UCSD-AML1 (cell line): ENCODE measurements at regions not wholly inside any gene's neighbourhood (a gene's known extent, or its start where the extent isn't known, plus 50 kb on each side); places are given as distances from the start of the nearest gene placed in this dataset.

Experiments used
- DNase-seq: peaks from one replicate; lab custom pipeline; 2025; ENCODE audit not compliant: unreplicated experiment; lab: John Stamatoyannopoulos, UW

GRCh38 chr15:92304223-92304975 lies 89.3 kb upstream of the ST8SIA2 start:
- no peak for DNase-seq

- no peak for DNase-seq
These were observed 88.3 kb upstream of the ST8SIA2 start for GRCh38 chr15:92305343-92305742.

- DNase-seq: no peak
These were observed 87.0 kb upstream of the ST8SIA2 start for GRCh38 chr15:92306663-92307062.

GRCh38 chr15:92315144-92315543 lies 78.5 kb upstream of the ST8SIA2 start:
- no peak for DNase-seq

- no peak for DNase-seq
These were observed 78.0 kb upstream of the ST8SIA2 start for GRCh38 chr15:92315595-92316211.

- DNase-seq: no peak
These were observed 76.9 kb upstream of the ST8SIA2 start for GRCh38 chr15:92316586-92317295.

- DNase-seq: no peak
These were observed 73.5 kb upstream of the ST8SIA2 start for GRCh38 chr15:92320012-92320699.

- DNase-seq: no peak
These were observed 70.9 kb upstream of the ST8SIA2 start for GRCh38 chr15:92322566-92323355.

- DNase-seq: no peak
These were observed 70.2 kb upstream of the ST8SIA2 start for GRCh38 chr15:92323525-92323924.

- no peak for DNase-seq
These were observed 69.3 kb upstream of the ST8SIA2 start for GRCh38 chr15:92324101-92324963.

- no peak for DNase-seq
These were observed 67.4 kb upstream of the ST8SIA2 start for GRCh38 chr15:92326236-92326635.

GRCh38 chr15:92327033-92327432 lies 66.6 kb upstream of the ST8SIA2 start:
- no peak for DNase-seq

- DNase-seq: no peak
These were observed 65.5 kb upstream of the ST8SIA2 start for GRCh38 chr15:92328207-92328606.

- no peak for DNase-seq
These were observed 61.4 kb upstream of the ST8SIA2 start for GRCh38 chr15:92332125-92332899.

- DNase-seq: no peak
These were observed 60.0 kb upstream of the ST8SIA2 start for GRCh38 chr15:92333709-92334108.

- no peak for DNase-seq
These were observed 57.2 kb upstream of the ST8SIA2 start for GRCh38 chr15:92336419-92336987.

- no peak for DNase-seq
These were observed 54.3 kb upstream of the ST8SIA2 start for GRCh38 chr15:92339361-92339760.
